ENCODE measurements at regions not wholly inside any gene's neighbourhood (a gene's known extent, or its start where the extent isn't known, plus 50 kb on each side); places are given as distances from the start of the nearest gene placed in this dataset.
"Not testable (repeated sequence)": the region's sequence is repeated elsewhere in the genome, so short reads cannot be mapped to it uniquely, and the experiment has no call there.

DNA sequence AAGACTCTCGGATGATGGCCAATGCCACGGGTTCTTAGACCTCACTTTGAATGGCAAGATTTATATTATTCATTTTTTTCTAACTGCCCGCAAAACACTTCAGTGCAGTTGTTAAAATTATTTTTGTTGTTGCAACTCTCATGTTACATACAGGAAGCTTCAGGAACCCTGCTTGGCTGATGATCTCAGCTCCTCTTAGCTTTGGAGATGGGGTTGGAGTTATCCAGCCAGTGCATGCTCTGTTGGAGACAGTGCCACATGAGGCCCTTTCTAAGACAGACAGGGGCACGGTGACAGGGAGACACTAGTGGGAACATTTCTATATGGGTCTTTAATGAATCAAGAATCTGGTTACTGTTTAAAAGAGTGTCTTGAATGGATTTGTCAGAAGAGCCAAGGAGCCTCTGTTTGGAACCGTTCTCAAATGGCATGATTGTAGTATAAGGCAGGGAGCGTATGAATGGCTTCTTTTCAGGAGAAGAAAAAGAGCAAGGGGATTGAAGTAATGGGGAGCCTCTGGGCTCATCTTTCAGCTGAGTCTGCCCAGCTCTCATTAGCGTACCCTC lies 61.9 kb upstream of the ENPP6 start:
- no peaks in the 10 kb centered on the region for H3K36me3 ChIP-seq
- H3K4me3 ChIP-seq, result no peak overlapping the region
- intact Hi-C loops (cut with DNase I), result no loop called here
- no peaks in the 10 kb centered on the region for H3K4me1 ChIP-seq
- no peak overlapping the region for H3K27ac ChIP-seq
- no peak for DNase-seq
- no peak for TF ChIP-seq EP300 (IDR thresholded peaks at IDR 0.05)
- TF ChIP-seq, protein P1, sequence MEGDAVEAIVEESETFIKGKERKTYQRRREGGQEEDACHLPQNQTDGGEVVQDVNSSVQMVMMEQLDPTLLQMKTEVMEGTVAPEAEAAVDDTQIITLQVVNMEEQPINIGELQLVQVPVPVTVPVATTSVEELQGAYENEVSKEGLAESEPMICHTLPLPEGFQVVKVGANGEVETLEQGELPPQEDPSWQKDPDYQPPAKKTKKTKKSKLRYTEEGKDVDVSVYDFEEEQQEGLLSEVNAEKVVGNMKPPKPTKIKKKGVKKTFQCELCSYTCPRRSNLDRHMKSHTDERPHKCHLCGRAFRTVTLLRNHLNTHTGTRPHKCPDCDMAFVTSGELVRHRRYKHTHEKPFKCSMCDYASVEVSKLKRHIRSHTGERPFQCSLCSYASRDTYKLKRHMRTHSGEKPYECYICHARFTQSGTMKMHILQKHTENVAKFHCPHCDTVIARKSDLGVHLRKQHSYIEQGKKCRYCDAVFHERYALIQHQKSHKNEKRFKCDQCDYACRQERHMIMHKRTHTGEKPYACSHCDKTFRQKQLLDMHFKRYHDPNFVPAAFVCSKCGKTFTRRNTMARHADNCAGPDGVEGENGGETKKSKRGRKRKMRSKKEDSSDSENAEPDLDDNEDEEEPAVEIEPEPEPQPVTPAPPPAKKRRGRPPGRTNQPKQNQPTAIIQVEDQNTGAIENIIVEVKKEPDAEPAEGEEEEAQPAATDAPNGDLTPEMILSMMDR (IDR thresholded peaks at IDR 0.05), result no peak
- TF ChIP-seq POLR2A (IDR thresholded peaks at IDR 0.05), result no peak
- TF ChIP-seq POLR2AphosphoS5 (IDR thresholded peaks at IDR 0.05), result no peak
- no peaks in the 10 kb centered on the region for H3K27me3 ChIP-seq
- H3K9me3 ChIP-seq, result no peaks in the 10 kb centered on the region
- 92 to 94% methylated on average over 7 of the region's 7 CpGs for WGBS, 2 donors

DNA sequence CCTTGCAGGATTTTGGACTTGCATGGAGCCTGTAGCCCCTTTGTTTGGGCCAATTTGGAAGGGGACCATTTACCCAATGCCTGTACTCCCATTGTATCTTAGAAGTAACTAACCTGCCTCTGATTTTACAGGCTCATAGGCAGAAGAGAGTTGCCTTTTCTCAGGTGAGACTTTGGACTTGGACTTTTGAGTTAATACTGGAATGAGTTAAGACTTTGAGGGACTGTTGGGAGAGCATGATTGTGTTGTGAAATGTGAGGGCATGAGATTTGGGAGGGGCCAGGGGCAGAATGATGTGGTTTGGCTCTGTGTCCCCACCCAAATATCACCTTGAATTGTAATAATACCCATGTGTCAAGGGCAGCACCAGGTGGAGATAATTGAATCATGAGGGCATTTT lies 60.1 kb upstream of the ENPP6 start:
- H3K9me3 ChIP-seq; H3K4me3 ChIP-seq; intact Hi-C loops (cut with DNase I); H3K4me1 ChIP-seq; DNase-seq; H3K36me3 ChIP-seq; H3K27ac ChIP-seq; H3K27me3 ChIP-seq: not testable (repeated sequence)

DNA sequence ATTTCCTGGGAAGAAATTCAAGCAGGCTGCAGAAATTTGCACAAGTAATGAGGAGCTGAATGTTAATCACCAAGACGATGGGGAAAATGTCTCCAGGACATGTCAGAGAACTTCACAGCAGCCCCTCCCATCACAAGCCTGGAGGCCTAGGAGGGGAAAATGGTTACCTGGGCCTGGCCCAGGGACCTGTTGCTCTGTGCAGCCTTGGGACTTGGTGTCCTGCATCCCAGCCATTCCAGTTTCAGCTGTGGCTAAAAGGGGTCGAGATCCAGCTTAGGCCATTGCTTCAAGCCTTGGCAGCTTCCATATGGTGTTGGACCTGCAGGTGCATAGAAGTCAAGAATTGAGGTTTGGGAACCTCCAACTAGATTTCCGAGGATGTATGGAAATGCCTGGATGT lies 59.3 kb upstream of the ENPP6 start:
- H3K27me3 ChIP-seq; H3K4me1 ChIP-seq; H3K4me3 ChIP-seq; H3K9me3 ChIP-seq; H3K36me3 ChIP-seq; H3K27ac ChIP-seq; DNase-seq; intact Hi-C loops (cut with DNase I): not testable (repeated sequence)
- WGBS, 2 donors, result 95% methylated on average over 3 of the region's 3 CpGs

DNA sequence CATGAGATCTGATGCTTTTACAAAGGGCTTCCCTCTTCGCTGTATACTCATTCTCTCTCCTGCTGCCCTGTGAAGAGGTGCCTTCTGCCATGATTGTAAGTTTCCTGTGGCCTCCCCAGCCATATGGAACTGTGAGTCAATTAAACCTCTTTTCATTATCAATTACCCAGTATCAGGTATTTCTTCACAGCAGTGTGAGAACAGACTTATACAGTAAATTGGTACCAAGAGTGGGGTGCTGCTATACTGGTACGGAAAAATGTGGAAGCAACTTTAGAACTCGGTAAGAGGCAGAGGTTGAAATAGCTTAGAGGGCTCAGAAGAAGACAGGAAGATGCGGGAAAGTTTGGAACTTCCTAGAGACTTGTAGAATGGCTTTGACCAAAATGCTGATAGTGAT lies 58.7 kb upstream of the ENPP6 start:
- intact Hi-C loops (cut with DNase I); H3K4me3 ChIP-seq; H3K27me3 ChIP-seq; DNase-seq; H3K36me3 ChIP-seq; H3K4me1 ChIP-seq; H3K27ac ChIP-seq; H3K9me3 ChIP-seq: not testable (repeated sequence)
- 72 to 85% methylated on average over 4 of the region's 4 CpGs for WGBS, 2 donors

DNA sequence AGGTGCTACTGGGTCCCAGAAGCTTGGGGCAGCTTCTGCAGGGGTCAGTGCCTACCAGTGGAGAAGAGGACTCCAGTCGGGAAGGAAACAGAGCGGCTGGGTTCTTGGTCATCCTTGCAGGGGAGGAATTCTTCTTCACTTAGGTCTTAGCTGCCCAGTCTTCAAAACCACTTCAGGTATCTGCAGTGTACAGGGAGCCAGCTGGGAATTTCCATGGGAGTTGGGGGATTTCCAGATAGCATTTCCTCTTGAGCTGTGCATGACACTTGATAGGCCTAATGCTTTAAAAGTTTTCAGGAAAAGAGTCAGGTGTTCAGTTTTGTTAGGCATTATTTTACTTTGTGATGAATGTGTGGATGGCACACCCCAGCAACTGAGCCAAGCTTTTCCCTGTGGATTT lies 58.1 kb upstream of the ENPP6 start:
- Histone ChIP-seq H3K9me3 (no peaks in the 10 kb centered on the region), H3K4me1 (no peaks in the 10 kb centered on the region), H3K4me3 (no peak overlapping the region), H3K27ac (no peak overlapping the region), H3K36me3 (no peaks in the 10 kb centered on the region), H3K27me3 (no peaks in the 10 kb centered on the region)
- DNase-seq, result no peak
- intact Hi-C loops (cut with DNase I), result no loop called here
- TF ChIP-seq, protein P1 (IDR thresholded peaks at IDR 0.05), result no peak
- WGBS, 2 donors, result 91 to 95% methylated on average over 2 of the region's 2 CpGs

DNA sequence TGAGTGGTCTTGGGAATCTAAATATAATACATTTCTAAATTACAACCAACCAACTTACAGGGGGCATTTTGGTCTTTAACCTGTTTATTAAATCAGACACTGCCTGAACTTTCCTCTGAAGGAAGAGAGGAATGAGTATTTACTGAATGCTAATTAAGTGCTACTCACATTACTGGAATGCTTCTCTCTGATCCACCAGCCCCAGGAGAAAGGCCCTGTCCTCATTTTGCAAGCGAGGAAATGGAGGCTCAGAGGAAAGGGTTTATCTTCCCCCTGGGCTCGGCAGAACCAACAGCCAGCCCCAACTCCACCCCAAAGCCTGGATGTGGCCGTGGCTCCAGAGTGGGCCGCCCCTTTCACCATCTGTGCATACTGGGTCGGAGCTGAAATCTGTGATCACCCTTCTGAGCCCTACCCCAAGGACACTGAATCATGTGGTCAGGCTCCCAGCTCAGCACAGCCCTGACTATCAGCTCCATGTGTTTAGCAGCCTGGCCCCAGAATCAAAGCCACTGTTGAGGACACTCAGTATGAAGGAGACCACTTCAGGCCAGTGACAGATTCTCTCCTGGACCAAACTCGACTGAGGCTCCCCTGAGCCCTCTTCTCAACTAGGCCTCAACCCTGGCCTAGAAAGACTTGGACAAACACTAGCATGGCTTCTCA lies 56.7 kb upstream of the ENPP6 start:
- Histone ChIP-seq H3K4me1 (no peaks in the 10 kb centered on the region), H3K27ac (no peak overlapping the region), H3K4me3 (no peak overlapping the region), H3K36me3 (no peaks in the 10 kb centered on the region), H3K27me3 (no peaks in the 10 kb centered on the region), H3K9me3 (no peaks in the 10 kb centered on the region)
- TF ChIP-seq POLR2AphosphoS5 (IDR thresholded peaks at IDR 0.05), result no peak
- no peak for TF ChIP-seq EP300 (IDR thresholded peaks at IDR 0.05)
- TF ChIP-seq, protein P1 (IDR thresholded peaks at IDR 0.05), result no peak
- no peak for TF ChIP-seq POLR2A (IDR thresholded peaks at IDR 0.05)
- DNase-seq, result no peak
- WGBS, 2 donors, result 82 to 88% methylated on average over 6 of the region's 6 CpGs
- intact Hi-C loops (cut with DNase I), result no loop called here
